ENCODE measurements at regions not wholly inside any gene's neighbourhood (a gene's known extent, or its start where the extent isn't known, plus 50 kb on each side); places are given as distances from the start of the nearest gene placed in this dataset.

DNA sequence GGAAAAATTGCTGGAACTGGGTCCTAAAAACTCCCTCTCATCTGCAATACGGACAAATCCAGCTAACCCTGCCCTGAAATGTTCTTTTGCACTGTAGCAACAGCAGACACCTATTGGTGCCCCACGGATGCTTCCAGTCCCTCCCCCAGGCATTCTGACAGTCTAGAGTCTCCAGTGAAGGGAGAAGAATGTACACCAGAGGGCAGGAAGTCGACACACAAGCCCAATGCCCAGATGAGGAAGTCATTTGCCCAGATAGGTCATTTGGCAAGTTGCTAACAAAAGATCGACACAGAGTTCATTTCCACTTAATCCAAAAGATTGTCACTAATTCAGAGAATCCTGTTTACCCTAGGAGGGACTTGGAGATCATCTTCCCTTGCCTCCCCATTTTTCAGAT, 293.0 kb upstream of the PRDM1 start:
- DNase-seq (ENCODE audit: low read depth), result no peak

DNA sequence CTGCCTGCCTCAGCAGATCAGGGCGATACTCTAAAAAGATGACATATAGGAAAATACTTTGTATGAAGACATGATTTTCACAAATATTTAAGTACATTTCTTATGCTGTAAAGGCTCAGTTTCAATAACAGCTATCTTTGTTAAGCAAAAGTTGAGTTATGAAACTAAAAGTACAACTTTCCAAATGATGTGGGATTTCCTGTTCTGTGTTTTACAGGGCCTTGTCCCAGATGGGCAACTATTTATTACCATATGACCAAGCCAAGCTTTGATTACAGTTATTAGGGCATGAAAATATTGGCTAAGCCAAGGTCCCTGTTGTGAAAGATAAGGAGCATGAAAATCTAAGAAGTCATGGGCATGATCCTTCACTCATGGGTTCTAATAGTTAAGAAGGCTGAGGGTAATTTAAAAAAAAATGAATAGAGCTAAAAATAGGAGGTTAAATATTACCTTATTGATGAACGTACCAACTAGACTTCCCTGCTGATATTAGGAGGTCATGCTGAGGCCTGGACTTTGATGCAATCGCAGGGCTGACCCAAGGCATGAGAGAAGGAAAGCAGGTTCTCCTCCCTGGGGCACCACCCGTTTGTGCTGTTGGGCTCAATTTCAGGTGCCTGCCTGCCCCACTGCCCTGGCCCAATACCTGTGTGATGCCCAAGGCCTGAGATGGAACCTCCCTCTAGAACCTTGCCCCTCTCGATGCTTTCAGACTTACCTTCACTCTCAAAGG, 294.4 kb upstream of the PRDM1 start:
- no peak for DNase-seq (ENCODE audit: low read depth)

DNA sequence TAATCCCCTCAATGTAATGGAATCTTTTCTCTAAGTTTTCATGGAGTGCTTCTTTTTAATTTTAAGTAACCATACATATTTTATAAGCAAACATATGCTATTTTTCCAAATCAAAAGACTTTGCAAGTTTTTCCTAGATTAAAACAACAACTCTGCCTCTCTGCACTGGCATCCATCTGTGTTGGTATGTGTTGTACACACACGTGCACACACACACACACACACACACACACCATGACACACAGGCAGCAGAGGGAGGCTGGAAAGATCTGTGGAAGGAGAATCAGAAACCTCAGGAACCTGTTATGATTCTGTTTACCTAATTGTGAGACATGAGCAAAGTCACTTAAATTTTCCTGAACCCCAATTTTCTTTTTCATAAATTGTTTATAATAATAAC, 295.0 kb upstream of the PRDM1 start:
- no peak for DNase-seq (ENCODE audit: low read depth)

DNA sequence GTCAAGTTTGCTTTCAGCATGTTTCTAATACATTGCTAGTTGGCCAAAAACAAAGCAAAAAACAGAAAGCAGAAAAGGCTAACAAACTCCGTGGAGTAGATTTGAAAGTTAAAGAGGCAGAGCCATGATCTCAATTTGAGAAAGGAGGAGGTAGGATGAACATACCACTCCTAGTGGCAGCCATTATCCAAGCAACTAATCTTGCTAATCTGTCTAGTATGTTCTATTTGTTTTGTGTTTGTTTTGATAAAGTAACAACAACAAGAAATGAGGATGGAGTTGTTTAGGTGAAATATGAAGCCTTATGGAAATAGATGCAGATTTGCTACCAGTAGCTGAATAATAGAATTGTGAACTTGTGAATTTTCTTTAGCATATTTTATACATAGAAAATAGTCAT, 295.5 kb upstream of the PRDM1 start:
- no peak for DNase-seq (ENCODE audit: low read depth)

DNA sequence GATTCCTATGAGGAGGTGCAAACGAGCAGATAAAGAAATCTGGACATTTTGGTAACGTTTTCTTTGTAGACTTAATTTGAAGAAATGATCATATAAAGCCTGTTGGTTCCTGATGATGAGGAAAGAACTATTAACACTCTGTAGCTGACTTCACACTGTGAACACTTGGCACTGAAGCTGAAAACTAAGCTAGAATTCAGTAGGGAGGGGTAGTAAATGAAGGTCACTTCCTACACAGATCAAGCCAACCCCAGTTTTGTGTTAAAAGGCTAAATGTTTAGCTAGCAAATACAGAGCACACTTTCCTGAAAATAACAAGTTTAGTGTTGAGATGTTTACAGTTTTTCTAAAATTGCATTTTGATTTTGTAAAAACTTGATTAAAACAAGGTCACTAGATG, 296.2 kb upstream of the PRDM1 start:
- no peak for DNase-seq (ENCODE audit: low read depth)

DNA sequence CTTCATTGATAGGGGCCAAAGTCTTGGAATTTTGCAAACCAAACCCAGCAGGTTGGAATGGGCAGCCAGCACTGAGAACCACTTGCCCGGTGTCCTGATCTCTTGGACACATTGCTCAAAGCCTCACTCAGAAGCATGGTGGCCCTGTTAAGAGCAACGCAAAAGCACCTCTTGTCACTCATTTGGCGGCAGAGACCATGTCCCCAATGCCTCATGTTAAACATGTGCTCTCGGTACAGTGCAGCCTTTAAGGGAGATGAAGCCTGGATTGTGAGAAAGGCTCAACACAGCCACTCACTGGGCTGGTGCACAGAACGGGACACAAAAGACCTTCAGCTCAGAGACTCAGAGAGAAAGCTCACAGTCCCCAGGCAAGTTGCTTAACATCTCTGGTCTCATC, 298.4 kb upstream of the PRDM1 start:
- DNase-seq (ENCODE audit: low read depth), result no peak

DNA sequence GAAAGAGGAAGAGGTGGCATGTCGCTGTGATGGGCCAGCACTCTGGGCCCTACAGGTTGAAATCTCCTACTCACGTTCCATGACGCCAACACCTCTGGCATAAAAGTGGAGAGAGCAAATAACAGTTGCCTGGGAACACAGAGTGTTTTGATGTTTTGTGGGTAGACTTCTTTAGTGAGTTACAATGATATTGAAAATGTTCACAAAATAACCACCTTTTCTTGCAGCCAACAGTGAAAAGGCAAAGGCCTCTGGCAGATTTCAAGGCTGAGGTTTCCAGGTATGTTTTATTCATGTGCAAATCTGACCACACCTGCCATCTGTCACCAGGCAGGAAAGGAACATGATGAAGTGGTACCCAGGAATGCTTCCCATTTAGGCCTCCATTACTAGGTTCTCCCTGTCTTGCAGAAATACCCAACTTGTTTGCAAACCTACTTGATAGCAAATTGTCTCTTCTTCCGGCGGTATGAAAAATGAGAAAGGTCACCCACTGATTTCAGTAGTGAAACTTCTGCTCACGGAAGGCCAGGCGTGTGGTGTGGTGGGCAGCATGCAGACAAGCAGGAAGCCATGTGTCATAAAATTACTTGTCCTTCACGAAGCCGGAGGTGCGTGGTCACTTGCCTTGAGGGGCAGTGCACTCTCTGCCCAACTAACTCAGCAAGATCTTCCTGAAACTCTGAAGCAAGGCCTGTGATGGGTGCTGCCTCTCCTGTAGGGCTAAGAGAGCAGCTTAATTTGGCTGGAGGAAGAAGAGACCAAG, 299.1 kb upstream of the PRDM1 start:
- no peak for DNase-seq (ENCODE audit: low read depth)

DNA sequence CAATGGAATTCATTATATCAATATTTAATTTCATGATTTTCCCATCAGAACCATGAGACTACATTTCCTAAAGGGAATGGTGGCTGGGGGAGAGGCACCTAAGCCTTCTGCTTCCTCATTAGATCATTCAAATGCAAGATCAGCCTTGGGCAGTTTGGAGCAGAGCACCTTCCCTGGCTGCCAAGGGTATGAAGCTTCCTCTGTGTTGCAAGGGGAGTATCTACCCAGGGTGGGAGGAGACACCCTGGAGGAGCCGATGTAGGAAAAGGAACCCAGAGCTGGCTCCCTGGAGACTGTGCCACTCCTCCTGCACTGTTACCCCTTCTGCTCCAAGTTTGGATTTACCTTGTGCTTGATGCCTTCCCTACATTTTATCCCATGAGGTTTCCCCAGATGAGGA, 299.7 kb upstream of the PRDM1 start:
- no peak for DNase-seq (ENCODE audit: low read depth)

DNA sequence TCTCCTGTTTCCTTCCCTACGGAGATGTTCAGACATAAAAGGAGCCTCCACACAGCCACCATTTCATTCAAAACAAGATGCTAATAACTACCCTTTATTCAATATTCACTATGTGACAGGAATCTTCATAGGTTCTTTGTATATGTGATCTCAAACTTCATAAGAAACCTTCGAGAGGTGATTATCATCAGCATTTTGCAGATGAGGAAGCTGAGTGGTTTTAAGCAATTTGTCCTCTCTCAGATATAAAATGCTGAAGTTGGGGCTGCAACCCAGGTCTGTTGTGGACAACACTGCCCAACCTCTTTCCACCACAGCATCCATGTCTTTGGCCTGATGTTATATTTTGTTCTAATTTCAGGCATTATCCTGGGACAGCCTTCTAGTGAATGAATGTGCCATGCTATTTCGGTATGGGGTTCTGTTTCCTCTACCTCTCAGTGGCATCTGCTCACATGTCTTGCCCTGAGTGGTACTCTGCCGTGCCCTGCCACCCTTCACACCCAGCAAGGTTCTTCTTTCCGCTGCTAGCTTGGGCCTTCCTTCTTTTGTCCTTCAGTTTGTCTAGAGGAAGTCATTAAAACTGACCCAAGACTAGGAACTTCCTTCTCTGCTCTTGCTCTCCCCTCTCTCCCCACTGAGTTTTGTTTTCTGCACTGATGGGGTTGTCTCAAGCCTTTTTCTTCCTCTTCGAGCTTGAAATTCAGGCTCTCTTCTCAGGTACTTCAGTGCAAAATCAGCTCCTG, 300.9 kb upstream of the PRDM1 start:
- DNase-seq (ENCODE audit: low read depth), result no peak

DNA sequence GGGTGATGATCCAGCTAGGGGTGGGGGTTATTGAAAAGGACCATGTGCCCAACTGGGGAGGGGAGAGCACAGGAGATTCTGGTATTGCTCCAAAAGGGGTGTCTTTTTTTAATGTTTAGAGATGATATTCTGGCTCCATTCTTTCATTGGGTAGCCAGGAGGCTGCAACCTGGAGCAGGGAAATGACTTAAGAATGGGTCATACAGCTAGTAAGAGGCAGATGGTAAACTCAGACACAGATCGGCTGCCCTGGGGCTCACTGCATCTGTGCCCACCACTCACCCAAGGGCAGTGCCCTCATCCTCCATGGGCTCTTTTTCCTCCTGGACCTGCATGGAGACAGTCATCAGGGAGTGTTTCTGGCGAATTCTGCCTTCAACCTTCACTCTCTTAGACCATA, 302.0 kb upstream of the PRDM1 start:
- no peak for DNase-seq (ENCODE audit: low read depth)

DNA sequence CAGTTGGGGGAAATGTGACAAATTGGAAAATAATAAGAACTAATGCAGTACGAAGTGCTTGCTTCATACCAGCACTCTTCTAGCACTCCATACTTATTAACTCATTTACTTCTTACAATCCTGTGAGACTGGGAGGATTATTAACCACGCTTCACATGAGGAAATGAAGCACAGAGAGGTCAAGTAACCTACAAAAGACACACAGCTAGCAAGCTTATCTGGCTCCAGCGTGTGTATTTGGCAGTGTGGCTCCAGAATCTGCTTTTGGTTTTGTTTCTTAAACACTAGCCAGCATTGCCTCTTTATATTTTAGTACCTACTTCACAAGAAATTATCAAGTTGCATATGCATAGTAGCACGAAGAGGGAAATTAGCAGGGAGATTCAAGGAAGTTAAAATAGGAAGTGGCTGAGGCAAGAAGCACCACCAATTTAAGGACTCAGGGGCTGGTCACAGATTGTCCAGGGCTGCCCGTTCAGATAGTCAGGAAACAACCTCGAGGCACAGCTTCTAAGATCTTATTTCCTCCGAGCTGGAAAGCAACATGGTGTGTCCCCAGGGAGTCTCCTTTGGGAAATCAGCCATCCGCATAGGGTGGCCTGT, 302.7 kb upstream of the PRDM1 start:
- DNase-seq (ENCODE audit: low read depth), result no peak

DNA sequence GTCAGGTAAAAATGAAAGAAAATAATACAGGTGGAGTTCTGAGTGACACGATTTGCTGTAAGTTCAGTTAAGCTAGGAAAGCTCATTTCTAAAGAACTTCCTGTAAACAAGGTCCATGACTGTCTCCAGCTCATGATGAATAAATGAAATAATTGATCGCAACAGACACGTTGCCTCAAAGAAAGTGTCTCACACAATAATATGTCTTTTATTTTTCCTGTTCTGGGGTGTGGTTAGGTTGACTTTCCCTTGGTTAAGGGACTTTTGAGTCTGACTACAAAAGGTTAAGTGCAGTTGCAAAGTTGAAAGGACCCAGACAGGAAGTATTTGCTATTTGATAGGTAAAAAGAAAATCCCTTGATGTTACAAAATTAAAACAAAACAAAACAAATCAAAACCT, 304.2 kb upstream of the PRDM1 start:
- DNase-seq (ENCODE audit: low read depth), result no peak

DNA sequence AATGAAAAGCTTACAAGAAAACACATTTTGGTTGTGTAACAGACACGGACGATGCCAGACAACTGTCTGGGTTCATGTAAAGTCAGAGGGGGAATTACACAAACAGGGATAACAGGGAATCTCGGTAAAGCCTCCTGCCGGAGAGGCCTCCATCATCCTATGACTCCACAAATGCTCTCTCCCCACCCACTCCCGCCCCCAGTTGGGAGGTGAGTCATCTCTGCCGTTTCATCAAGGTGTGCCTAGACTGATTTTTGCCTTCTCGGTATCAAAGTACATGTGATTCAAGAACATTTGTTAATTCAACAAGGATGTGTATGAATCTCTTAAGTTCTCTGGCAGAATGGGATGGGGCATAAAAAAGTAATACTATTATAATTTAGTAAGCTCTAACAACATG, 304.9 kb upstream of the PRDM1 start:
- no peak for DNase-seq (ENCODE audit: low read depth)

DNA sequence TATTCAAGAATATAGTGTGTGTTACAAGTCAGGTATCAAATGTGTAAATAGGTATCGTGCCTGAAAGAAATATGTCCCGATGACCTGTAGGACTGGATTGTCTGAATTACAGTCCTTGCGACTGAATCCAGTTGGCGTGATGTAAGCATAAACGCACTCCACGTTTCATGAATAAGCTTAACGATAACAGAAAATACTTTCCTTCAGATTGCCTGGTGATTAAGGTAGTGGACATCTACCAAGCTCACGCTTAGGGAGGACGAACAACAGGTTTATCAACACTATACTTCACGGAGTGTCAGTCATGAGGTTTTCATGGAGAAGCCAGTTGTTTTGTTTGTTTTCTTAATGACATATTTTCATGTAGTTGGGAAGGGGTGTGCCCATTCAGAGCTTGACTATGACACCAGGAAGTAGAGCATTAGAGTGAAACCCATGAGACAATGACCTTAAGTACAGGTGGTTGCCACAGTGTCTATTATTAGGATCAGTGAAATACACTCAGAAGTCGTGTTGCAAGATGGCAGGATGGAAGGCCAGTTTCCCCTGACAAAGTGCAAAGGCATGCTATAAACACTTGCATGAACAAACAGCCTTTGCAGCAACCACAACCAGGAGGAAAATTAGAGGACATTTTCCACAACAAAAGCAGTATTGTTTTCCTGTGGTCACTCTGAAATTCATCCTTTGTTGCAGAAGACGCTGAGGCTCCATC, 305.8 kb upstream of the PRDM1 start:
- DNase-seq (ENCODE audit: low read depth), result no peak

DNA sequence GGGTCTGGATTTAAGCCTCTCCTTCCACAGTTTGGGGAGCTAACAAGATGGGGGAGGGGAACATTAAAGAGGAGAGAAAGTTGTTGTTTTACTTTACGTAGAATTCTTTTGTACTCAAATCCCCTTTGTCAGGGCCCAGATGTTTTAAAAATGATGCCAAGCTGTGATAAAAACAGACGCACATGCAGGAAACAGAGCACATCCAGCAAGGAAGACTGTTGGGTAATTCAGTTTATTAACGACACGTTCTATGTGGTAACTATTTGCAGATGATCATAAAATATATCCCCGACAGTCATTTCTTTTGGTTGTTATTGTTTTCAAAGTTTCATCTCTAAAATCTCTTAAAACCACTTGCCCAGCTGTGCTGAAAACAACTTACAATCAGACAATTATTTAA, 307.0 kb upstream of the PRDM1 start:
- no peak for DNase-seq (ENCODE audit: low read depth)

DNA sequence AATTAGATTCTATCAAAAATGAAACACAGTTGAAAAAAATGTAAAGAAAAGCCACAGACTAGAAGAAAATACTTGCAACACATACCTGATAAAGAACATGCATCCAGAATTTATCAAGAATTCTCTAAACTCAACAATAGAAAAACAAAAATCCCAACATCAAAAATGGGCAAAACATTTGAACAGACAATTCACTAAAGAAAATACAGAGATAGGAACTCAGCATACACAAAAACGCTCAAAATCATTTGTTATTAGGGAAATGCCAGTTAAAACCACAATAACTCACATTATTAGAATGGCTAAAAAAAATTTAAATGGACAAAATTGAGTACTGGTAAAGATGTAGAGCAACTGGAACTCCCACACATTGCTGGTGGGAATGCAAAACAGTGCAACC, 311.0 kb upstream of the PRDM1 start:
- no peak for DNase-seq (ENCODE audit: low read depth)

DNA sequence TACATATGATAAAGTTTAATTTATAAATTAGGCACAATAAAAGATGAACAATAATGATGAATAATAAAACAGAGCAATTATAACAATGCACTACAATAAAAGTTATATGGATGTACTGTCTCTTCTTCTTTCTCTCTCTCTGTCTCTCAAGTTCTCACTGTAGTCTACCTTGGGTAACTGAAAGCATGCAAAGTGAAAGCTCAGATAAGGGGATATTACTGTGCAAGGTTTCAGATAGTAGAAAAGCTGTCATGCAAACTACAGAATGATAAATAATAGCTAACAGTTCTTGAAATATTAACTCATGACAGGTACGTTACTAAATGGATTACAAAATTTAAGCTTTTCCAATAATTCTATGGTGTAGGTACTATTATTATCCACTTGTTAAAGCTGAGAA, 311.9 kb upstream of the PRDM1 start:
- no peak for DNase-seq (ENCODE audit: low read depth)

DNA sequence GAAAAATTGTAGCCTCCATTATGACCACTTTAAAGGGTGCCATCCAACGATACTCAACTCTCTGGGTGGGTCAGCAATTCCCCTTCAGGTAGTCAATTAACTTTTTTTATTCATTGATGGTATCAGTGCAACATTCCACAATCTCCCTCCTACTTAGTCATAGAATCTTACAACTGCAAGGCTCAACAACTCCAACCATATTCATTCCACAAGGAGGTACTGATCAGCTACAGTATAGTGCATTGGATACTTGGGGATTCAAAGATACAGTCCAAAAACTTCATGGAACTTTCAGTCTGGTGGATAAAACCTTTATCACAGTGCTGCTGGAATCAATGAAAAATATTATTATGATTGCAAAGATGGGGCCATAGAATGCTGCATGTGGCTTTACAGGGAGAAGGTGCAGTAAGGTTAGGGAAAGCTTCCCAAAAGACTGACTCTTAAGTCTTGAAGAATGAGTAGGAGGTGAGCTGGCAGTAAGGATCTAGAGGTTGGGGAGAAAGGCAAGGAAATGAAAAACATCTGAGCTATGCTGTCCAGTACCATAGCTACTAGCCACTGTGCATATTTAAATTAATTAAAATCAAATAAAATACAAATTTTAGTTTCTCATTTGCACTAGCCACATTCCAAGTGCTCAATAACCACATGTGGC, 314.7 kb upstream of the PRDM1 start:
- no peak for DNase-seq (ENCODE audit: low read depth)

DNA sequence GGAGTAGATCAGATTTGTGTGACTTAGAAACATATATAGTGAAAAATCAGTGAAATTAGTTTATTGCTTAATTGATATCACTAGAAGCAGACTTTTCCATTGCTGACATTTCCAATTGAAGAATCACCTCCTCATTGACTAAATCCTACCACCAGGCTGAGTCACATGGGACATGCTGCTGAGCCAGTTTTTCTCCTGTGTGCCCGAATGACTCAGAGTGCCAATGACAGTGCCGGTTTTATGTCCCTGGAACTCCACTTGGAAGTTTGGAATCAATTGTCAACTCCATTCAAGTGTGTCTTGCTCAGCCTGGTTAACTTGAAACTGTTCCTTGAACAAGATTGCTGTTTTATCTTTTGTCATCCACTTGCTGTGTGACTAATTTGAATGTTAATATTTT, 316.1 kb upstream of the PRDM1 start:
- no peak for DNase-seq (ENCODE audit: low read depth)

DNA sequence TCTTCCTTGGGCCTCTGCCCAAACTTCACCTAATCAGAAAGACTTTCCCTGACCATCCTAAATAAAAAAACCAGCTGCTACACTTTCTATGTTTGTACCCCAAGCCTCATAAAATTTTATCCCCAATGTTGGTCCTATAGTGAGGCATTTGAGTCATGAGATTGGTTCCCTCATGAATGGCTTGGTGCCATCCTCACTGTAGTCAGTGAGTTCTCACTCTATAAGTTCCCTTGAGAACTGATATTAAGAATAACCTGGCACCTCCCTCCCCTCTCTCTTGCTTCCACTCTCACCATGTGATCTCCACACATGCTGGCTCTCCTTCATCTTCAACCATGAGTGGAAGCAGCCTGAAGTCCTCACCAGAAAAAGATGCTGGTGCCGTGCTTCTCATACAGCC, 316.9 kb upstream of the PRDM1 start:
- DNase-seq (ENCODE audit: low read depth), result no peak

DNA sequence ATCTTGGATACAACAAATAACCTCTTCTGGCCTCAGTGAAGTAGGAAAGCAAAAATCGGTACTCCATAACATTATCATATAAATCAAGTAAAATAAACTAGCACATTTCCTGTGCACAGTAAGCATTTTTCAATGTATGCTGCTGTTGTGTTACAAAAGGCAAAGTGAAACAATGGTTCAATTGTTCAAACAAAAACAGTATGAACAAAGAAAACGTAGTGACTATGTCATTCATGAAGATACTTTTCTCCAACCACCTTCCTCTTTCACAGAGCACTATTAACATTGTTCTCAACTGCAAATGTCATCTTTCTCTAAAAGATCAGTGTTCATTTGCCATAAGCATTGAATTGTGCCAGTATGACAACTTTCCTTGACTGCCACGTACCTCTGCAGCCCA, 318.6 kb upstream of the PRDM1 start:
- DNase-seq (ENCODE audit: low read depth), result no peak

DNA sequence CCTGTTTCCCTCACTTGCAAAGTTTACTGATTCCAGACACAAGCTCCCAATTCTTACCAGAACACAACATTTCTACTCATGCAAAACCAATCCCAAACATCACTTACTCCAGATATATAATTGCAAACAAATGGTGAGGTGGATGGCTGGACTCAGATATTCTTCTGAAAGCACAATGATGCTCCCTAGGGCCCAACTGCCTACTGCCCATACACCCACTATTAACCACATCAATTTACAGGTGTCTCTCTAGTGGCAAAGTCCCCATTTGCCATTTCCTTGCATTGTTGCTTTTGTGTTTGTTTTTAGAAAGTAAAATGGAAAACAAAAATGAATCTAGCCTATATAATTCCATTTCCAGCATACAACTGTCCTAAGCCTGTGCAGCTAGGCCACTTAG, 320.9 kb upstream of the PRDM1 start:
- DNase-seq (ENCODE audit: low read depth), result no peak

Data from CMK (cell line).